ENCODE measurements at regions not wholly inside any gene's neighbourhood (a gene's known extent, or its start where the extent isn't known, plus 50 kb on each side); places are given as distances from the start of the nearest gene placed in this dataset.

- TF ChIP-seq POLR2A (IDR thresholded peaks at IDR 0.05) = no peak
- TF ChIP-seq, protein P1, sequence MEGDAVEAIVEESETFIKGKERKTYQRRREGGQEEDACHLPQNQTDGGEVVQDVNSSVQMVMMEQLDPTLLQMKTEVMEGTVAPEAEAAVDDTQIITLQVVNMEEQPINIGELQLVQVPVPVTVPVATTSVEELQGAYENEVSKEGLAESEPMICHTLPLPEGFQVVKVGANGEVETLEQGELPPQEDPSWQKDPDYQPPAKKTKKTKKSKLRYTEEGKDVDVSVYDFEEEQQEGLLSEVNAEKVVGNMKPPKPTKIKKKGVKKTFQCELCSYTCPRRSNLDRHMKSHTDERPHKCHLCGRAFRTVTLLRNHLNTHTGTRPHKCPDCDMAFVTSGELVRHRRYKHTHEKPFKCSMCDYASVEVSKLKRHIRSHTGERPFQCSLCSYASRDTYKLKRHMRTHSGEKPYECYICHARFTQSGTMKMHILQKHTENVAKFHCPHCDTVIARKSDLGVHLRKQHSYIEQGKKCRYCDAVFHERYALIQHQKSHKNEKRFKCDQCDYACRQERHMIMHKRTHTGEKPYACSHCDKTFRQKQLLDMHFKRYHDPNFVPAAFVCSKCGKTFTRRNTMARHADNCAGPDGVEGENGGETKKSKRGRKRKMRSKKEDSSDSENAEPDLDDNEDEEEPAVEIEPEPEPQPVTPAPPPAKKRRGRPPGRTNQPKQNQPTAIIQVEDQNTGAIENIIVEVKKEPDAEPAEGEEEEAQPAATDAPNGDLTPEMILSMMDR (IDR thresholded peaks at IDR 0.05 in 8 of 11, conservative IDR thresholded peaks at IDR 0.05 in 3 of 11) = no peak
Measured at GRCh38 chr12:23221066-23221465, 596.1 kb downstream of the ETNK1 start.

Measured in spleen (tissue), 7 donors.